ENCODE measurements at regions not wholly inside any gene's neighbourhood (a gene's known extent, or its start where the extent isn't known, plus 50 kb on each side); places are given as distances from the start of the nearest gene placed in this dataset.

- no peak for DNase-seq (ENCODE audit: low read depth in 2 of 3, low spot score in 1 of 3)
Observed at GRCh38 chr6:140929121-140929520, 1203.6 kb upstream of the GJE1 start.

- DNase-seq (ENCODE audit: low read depth in 2 of 3, low spot score in 1 of 3) = no peak
Observed at GRCh38 chr6:140923048-140923447, 1209.7 kb upstream of the GJE1 start.

GRCh38 chr6:140921366-140922226 is 1211.1 kb upstream of the GJE1 start:
- DNase-seq (ENCODE audit: low read depth in 2 of 3, low spot score in 1 of 3) = no peak

GRCh38 chr6:140917911-140918310 is 1214.8 kb upstream of the GJE1 start:
- no peak for DNase-seq (ENCODE audit: low read depth in 2 of 3, low spot score in 1 of 3)

- DNase-seq (ENCODE audit: low read depth in 2 of 3, low spot score in 1 of 3) = no peak
Observed at GRCh38 chr6:140915551-140915950, 1217.2 kb upstream of the GJE1 start.

GRCh38 chr6:140915103-140915502 is 1217.6 kb upstream of the GJE1 start:
- no peak for DNase-seq (ENCODE audit: low read depth in 2 of 3, low spot score in 1 of 3)

GRCh38 chr6:140912686-140913085 is 1220.0 kb upstream of the GJE1 start:
- DNase-seq (ENCODE audit: low read depth in 2 of 3, low spot score in 1 of 3) = no peak

GRCh38 chr6:140909625-140910024 is 1223.1 kb upstream of the GJE1 start:
- DNase-seq (ENCODE audit: low read depth in 2 of 3, low spot score in 1 of 3) = no peak

GRCh38 chr6:140909156-140909555 is 1223.6 kb upstream of the GJE1 start:
- no peak for DNase-seq (ENCODE audit: low read depth in 2 of 3, low spot score in 1 of 3)

GRCh38 chr6:140908505-140908904 is 1224.2 kb upstream of the GJE1 start:
- no peak for DNase-seq (ENCODE audit: low read depth in 2 of 3, low spot score in 1 of 3)

GRCh38 chr6:140907235-140907634 is 1225.5 kb upstream of the GJE1 start:
- no peak for DNase-seq (ENCODE audit: low read depth in 2 of 3, low spot score in 1 of 3)

GRCh38 chr6:140905724-140906123 is 1227.0 kb upstream of the GJE1 start:
- no peak for DNase-seq (ENCODE audit: low read depth in 2 of 3, low spot score in 1 of 3)

- no peak for DNase-seq (ENCODE audit: low read depth in 2 of 3, low spot score in 1 of 3)
Observed at GRCh38 chr6:140905050-140905449, 1227.7 kb upstream of the GJE1 start.

GRCh38 chr6:140897804-140898573 is 1234.7 kb upstream of the GJE1 start:
- DNase-seq (ENCODE audit: low read depth in 2 of 3, low spot score in 1 of 3) = no peak

- no peak for DNase-seq (ENCODE audit: low read depth in 2 of 3, low spot score in 1 of 3)
Observed at GRCh38 chr6:140897349-140897748, 1235.4 kb upstream of the GJE1 start.

GRCh38 chr6:140893432-140893831 is 1239.3 kb upstream of the GJE1 start:
- no peak for DNase-seq (ENCODE audit: low read depth in 2 of 3, low spot score in 1 of 3)

- no peak for DNase-seq (ENCODE audit: low read depth in 2 of 3, low spot score in 1 of 3)
Observed at GRCh38 chr6:140879946-140880345, 1252.8 kb upstream of the GJE1 start.

- no peak for DNase-seq (ENCODE audit: low read depth in 2 of 3, low spot score in 1 of 3)
Observed at GRCh38 chr6:140874066-140874465, 1258.7 kb upstream of the GJE1 start.

GRCh38 chr6:140872885-140873284 is 1259.8 kb upstream of the GJE1 start:
- DNase-seq (ENCODE audit: low read depth in 2 of 3, low spot score in 1 of 3) = no peak

- DNase-seq (ENCODE audit: low read depth in 2 of 3, low spot score in 1 of 3) = no peak
Observed at GRCh38 chr6:140871911-140872310, 1260.8 kb upstream of the GJE1 start.

- DNase-seq (ENCODE audit: low read depth in 2 of 3, low spot score in 1 of 3) = no peak
Observed at GRCh38 chr6:140867336-140867735, 1265.4 kb upstream of the GJE1 start.

- no peak for DNase-seq (ENCODE audit: low read depth in 2 of 3, low spot score in 1 of 3)
Observed at GRCh38 chr6:140858381-140858971, 1274.2 kb upstream of the GJE1 start.

Data from stimulated activated CD4-positive, alpha-beta T cell treated with anti-CD3 and anti-CD28 coated beads, Interleukin-12 subunit alpha, Interleukin-12 subunit beta, amount 100 ng/mL, for 48 hours (primary cell).